ENCODE measurements at regions not wholly inside any gene's neighbourhood (a gene's known extent, or its start where the extent isn't known, plus 50 kb on each side); places are given as distances from the start of the nearest gene placed in this dataset.

- Histone ChIP-seq H3K9me1 (replicated peaks; ENCODE audit: control insufficient read depth, extremely low read depth, insufficient read depth, low read length) (no peaks in the 10 kb centered on the region), H3K4me3 (replicated peaks in 1 of 3; ENCODE audit: insufficient read depth in 1 of 3, low read depth in 1 of 3, low read length in 3 of 3) (no peak overlapping the region), H2AFZ (ENCODE audit: low read depth, low read length) (no peak overlapping the region), H3K27ac (ENCODE audit: insufficient read depth, low read depth, low read length) (no peak overlapping the region), H3K27me3 (ENCODE audit: control insufficient read depth in 2 of 2, insufficient read depth in 2 of 2, low read length in 2 of 2) (no peaks in the 10 kb centered on the region), H3K4me1 (ENCODE audit: control insufficient read depth, extremely low read depth, insufficient read depth, low read length) (no peaks in the 10 kb centered on the region), H3K4me2 (ENCODE audit: insufficient read depth, low read length) (no peak overlapping the region), H4K20me1 (replicated peaks; ENCODE audit: control insufficient read depth, extremely low read depth, insufficient read depth, low read length) (no peaks in the 10 kb centered on the region), H3K9me3 (replicated peaks; ENCODE audit: control insufficient read depth, insufficient read depth, low read length) (no peaks in the 10 kb centered on the region), H3K79me2 (ENCODE audit: control insufficient read depth, insufficient read depth, low read length) (no peaks in the 10 kb centered on the region), H3K36me3 (ENCODE audit: control insufficient read depth in 2 of 2, extremely low read depth in 1 of 2, insufficient read depth in 2 of 2, low read length in 2 of 2) (no peaks in the 10 kb centered on the region), H3K9ac (replicated peaks; ENCODE audit: extremely low read depth, insufficient read depth, low read length) (no peak overlapping the region)
- FAIRE-seq: no peak
- no peak for DNase-seq (ENCODE audit: low read depth, low spot score)
- BruUV-seq (replicated peaks): no TSS peak
- intact Hi-C loops (cut with micrococcal nuclease) (no loop called here), dilution Hi-C loops (cut with MboI; ENCODE audit: extremely low pct_ligation_motif_present, low sequenced_read_pairs) (no loop called here)
- POLR2A ChIA-PET: no interaction called here
- TF ChIP-seq FOS (IDR thresholded peaks at IDR 0.05; ENCODE audit: borderline replicate concordance, insufficient read depth, low read length): no peak
- TF ChIP-seq JUN (IDR thresholded peaks at IDR 0.05; ENCODE audit: borderline replicate concordance, insufficient read depth, insufficient read length, low read depth): no peak
- TF ChIP-seq GATA2 (IDR thresholded peaks at IDR 0.05; ENCODE audit: insufficient read depth, insufficient read length, low read depth, low read length): no peak
- TF ChIP-seq POLR2A (IDR thresholded peaks at IDR 0.05; ENCODE audit: low read depth, low read length): no peak
- TF ChIP-seq MAX (IDR thresholded peaks at IDR 0.05; ENCODE audit: insufficient read depth, insufficient read length): no peak
- no peak for TF ChIP-seq EZH2 (IDR thresholded peaks at IDR 0.05; ENCODE audit: borderline replicate concordance, low read depth, low read length, severe bottlenecking)
- no peak for TF ChIP-seq POLR2AphosphoS5 (IDR thresholded peaks at IDR 0.05; ENCODE audit: insufficient read depth, low read depth, low read length)
- no peak for TF ChIP-seq MYC (IDR thresholded peaks at IDR 0.05; ENCODE audit: low read depth, low read length)
- TF ChIP-seq, protein P1, sequence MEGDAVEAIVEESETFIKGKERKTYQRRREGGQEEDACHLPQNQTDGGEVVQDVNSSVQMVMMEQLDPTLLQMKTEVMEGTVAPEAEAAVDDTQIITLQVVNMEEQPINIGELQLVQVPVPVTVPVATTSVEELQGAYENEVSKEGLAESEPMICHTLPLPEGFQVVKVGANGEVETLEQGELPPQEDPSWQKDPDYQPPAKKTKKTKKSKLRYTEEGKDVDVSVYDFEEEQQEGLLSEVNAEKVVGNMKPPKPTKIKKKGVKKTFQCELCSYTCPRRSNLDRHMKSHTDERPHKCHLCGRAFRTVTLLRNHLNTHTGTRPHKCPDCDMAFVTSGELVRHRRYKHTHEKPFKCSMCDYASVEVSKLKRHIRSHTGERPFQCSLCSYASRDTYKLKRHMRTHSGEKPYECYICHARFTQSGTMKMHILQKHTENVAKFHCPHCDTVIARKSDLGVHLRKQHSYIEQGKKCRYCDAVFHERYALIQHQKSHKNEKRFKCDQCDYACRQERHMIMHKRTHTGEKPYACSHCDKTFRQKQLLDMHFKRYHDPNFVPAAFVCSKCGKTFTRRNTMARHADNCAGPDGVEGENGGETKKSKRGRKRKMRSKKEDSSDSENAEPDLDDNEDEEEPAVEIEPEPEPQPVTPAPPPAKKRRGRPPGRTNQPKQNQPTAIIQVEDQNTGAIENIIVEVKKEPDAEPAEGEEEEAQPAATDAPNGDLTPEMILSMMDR (IDR thresholded peaks at IDR 0.05; ENCODE audit: extremely low read depth in 1 of 2, insufficient read depth in 1 of 2, low read depth in 1 of 2, low read length in 2 of 2): no peak
- CTCF ChIA-PET: no interaction called here
Observed at GRCh38 chr3:28099296-28099695, 142.1 kb upstream of the CMC1 start.
